AG10803 (cell line): ENCODE measurements at regions not wholly inside any gene's neighbourhood (a gene's known extent, or its start where the extent isn't known, plus 50 kb on each side); places are given as distances from the start of the nearest gene placed in this dataset.
A peak's percentile ranks its signal among the peaks of the same experiment; 100 is the strongest.
"Not testable (repeated sequence)": the region's sequence is repeated elsewhere in the genome, so short reads cannot be mapped to it uniquely, and the experiment has no call there.

Source experiments
- DNase-seq: peaks from one replicate; pipeline ENCODE4 v3.0.0; 2010; ENCODE audit warnings: low read depth
- H3K4me3 ChIP-seq: 2 replicates; pipeline ENCODE4 v1.5.1; 2011; ENCODE audit warnings: mild to moderate bottlenecking, low read length, control low read depth
- TF ChIP-seq, protein P1 (sequence below): conservative IDR thresholded peaks from 2 replicates; pipeline ENCODE4 v1.5.1; 2011; ENCODE audit warnings: mild to moderate bottlenecking, low read length, control low read depth, inconsistent platforms

DNA sequence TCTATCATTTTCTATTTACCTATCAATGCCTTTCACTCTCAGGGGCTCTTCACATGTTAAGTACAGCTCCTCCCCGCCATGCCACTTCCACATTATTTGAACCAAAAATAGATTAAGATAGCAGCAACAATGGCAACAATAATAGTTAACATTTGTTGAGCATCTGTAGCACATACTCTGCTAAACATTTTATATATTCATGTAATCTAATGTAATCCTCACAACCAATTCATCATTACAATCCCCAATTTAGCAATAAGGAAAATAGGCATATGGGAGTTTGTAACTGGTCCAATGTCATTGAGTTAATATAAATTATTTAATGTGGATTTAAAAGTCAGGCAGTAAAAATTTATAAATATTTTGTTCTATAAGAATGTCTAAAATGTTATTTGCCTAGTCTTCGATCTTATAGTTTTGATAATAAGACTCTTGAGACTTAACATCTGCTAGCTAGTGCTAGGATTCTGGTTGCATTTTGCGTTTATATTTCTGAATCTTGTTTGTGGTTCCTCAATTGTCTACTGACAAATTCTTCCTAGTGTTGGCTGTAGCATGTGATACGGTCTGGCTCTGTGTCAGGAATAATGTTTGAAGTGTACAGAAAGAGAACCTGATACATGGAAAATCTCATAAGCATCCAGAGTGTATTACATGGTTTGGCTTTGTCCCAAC is 621.5 kb upstream of the LUZP2 start:
- DNase-seq: no peak
- TF ChIP-seq, protein P1, sequence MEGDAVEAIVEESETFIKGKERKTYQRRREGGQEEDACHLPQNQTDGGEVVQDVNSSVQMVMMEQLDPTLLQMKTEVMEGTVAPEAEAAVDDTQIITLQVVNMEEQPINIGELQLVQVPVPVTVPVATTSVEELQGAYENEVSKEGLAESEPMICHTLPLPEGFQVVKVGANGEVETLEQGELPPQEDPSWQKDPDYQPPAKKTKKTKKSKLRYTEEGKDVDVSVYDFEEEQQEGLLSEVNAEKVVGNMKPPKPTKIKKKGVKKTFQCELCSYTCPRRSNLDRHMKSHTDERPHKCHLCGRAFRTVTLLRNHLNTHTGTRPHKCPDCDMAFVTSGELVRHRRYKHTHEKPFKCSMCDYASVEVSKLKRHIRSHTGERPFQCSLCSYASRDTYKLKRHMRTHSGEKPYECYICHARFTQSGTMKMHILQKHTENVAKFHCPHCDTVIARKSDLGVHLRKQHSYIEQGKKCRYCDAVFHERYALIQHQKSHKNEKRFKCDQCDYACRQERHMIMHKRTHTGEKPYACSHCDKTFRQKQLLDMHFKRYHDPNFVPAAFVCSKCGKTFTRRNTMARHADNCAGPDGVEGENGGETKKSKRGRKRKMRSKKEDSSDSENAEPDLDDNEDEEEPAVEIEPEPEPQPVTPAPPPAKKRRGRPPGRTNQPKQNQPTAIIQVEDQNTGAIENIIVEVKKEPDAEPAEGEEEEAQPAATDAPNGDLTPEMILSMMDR: no peak
- H3K4me3 ChIP-seq: no peak overlapping the region

DNA sequence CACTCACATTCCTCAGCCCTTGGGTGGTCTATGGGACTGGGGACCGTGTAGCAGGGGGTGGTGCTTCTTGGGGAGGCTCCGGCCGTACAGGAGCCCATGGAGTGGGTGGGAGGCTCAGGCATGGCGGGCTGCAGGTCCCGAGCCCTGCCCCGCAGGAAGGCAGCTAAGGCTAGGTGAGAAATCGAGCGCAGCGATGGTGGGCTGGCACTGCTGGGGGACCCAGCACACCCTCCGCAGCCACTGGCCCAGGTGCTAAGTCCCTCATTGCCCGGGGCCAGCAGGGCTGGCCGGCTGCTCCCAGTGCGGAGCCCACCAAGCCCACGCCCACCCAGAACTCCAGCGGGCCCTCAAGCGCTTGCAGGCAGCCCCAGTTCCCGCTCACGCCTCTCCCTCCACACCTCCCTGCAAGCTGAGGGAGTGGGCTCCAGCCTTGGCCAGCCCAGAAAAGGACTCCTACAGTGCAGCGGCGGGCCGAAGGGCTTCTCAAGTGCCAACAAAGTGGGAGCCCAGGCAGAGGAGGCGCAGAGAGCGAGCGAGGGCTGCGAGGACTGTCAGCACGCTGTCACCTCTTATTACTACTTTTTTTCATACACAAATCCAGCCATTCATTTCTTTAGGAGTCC is 613.3 kb upstream of the LUZP2 start:
- H3K4me3 ChIP-seq, DNase-seq: not testable (repeated sequence)

DNA sequence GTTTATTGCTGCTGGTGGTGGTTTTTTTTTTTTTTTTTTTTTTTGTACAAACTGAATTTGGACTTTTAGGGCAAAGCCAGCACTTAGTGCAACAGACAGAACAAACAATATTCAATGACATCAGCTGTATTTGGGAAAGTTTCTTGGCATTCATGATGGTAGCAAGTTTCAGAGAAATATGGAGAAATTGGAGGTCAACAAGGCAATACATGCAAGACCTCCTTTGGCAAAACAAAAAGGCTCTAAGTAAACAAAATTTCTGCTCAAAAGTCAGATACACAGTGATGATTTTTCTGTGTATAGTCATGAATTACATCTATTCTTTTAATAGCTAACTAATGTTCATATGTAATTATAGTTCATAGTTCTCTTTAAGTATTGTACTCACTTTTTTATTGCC is 612.5 kb upstream of the LUZP2 start:
- TF ChIP-seq, protein P1: no peak
- no peak for DNase-seq
- no peak overlapping the region for H3K4me3 ChIP-seq

DNA sequence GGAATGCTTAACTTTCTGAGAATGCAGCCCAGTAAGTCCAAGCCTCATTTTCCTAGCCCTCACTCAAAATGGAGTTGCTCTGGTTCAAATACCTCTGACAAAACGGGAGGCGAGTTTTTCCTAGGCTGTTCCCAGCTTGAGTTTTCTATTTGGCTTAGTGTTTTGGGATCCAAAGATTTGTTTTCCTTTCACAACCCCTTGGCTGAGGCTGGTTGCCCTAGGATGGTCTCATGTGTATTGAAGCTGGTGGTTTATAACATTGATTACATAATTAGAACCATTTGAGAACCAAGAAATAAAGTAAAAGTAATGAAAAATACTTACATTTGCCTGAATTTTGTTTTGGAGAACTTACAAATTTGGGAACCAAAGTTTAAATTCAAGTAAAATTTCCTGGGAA is 611.1 kb upstream of the LUZP2 start:
- no peak overlapping the region for H3K4me3 ChIP-seq
- TF ChIP-seq, protein P1: no peak

DNA sequence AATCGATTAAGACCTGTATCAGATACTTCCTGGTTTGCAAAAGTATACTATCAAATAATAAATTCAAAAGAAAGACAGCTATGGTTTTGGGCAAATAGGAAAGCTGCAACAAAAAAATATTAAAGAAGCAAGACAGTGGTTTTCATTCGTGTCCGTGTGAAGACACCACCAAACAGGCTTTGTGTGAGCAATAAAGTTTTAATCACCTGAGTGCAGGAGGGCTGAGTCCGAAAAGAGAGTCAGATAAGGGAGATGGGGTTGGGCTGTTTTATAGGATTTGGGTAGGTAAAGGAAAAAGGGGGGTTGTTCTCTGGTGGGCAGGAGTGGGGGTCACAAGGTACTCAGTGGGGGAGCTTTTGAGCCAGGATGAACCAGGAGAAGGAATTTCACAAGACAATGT is 609.7 kb upstream of the LUZP2 start:
- not testable (repeated sequence) for DNase-seq, H3K4me3 ChIP-seq

More for the DNA sequence above, 611.1 kb upstream of the LUZP2 start:
- DNase-seq: no peak

DNA sequence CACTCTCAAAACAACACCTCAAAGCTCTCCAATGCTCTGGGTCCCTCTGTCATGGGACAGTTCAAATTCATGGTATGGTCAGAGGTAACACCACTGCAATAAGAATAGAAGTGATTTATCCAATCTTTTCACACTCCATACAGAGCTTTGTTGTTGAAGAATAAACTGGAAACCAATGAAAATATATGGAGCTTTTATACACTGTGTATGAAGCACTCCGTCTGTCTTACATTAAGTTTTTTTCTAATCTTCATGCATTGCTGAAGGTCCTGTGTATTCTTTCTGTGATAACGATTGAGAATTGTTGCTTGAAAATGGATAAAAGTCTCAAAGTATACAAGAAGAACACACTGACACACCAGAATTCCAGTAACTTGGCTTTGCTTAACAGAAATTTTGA is 603.7 kb upstream of the LUZP2 start:
- H3K4me3 ChIP-seq: no peak overlapping the region
- TF ChIP-seq, protein P1: no peak
- DNase-seq: no peak

DNA sequence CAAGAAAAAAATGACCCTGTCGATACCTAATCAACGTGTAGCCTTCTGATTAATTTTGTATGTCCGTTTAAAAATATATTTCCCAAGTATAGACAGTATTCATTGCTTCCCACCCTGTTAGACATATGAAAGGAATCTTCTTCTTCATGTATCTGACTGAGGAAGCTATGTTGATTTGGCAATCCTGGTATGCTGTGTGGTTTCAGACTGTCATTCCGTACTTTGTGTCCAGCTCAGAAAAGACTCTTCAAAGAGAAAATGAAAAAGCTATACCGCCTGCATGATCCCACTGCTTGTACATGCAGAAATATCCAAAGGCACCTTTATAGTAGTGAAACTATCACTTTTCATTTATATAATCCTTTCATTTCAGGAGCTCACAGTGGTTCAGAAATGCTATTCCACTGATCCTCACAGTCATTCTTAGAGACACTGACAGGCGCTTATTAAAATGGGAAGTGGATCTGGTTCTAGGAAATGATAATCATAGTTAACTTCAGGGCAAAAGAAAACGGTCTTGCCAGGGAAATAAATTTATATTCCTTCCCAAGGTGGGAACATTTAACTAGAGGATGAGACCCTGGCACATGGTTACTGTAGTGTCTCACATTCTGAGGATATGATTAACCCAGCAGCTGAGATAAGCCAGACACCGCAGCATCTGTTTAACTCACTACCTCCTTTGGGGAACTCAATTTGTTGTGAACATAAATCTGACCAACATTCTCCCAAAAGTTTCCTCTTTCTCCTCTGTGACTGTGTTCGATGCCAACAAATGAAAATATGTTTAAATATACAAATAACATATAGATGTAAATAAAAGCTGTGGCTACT is 599.2 kb upstream of the LUZP2 start:
- TF ChIP-seq, protein P1: no peak
- DNase-seq: peak; percentile 94
- H3K4me3 ChIP-seq: peak overlapping the region; percentile 20
